Ishikawa (cell line): ENCODE measurements at regions not wholly inside any gene's neighbourhood (a gene's known extent, or its start where the extent isn't known, plus 50 kb on each side); places are given as distances from the start of the nearest gene placed in this dataset.

ENCODE experiments used
- CEBPB ChIP-seq: IDR thresholded peaks from 2 replicates; pipeline ENCODE4 v1.6.1; 2012
- CREB1 ChIP-seq: IDR thresholded peaks from 2 replicates; pipeline ENCODE4 v1.6.1; 2012; ENCODE audit warnings: low read depth
- EGR1 ChIP-seq: IDR thresholded peaks from 2 replicates; pipeline ENCODE4 v1.6.1; 2012
- EP300 ChIP-seq: IDR thresholded peaks from 2 replicates; pipeline ENCODE4 v1.6.1; 2012; ENCODE audit warnings: borderline replicate concordance
- FOXM1 ChIP-seq: IDR thresholded peaks from 2 replicates; pipeline ENCODE4 v1.6.1; 2012; ENCODE audit warnings: low read depth, borderline replicate concordance
- MAX ChIP-seq: IDR thresholded peaks from 2 replicates; pipeline ENCODE4 v1.6.1; 2012
- NFIC ChIP-seq: IDR thresholded peaks from 2 replicates; pipeline ENCODE4 v1.6.1; 2012
- RAD21 ChIP-seq: IDR thresholded peaks from 2 replicates; pipeline ENCODE4 v1.6.1; 2012; ENCODE audit warnings: low read depth
- TAF1 ChIP-seq: IDR thresholded peaks from 2 replicates; pipeline ENCODE4 v1.6.1; 2012; ENCODE audit warnings: low read depth, mild to moderate bottlenecking
- TEAD4 ChIP-seq: IDR thresholded peaks from 2 replicates; pipeline ENCODE4 v1.6.1; 2012
- USF1 ChIP-seq: IDR thresholded peaks from 2 replicates; pipeline ENCODE4 v1.6.1; 2012
- YY1 ChIP-seq: IDR thresholded peaks from 2 replicates; pipeline ENCODE4 v1.6.1; 2012; ENCODE audit warnings: low read depth
- TF ChIP-seq, protein P1 (sequence below): IDR thresholded peaks from 2 replicates; pipeline ENCODE4 v1.6.1; 2012; ENCODE audit warnings: low read depth, mild to moderate bottlenecking

DNA sequence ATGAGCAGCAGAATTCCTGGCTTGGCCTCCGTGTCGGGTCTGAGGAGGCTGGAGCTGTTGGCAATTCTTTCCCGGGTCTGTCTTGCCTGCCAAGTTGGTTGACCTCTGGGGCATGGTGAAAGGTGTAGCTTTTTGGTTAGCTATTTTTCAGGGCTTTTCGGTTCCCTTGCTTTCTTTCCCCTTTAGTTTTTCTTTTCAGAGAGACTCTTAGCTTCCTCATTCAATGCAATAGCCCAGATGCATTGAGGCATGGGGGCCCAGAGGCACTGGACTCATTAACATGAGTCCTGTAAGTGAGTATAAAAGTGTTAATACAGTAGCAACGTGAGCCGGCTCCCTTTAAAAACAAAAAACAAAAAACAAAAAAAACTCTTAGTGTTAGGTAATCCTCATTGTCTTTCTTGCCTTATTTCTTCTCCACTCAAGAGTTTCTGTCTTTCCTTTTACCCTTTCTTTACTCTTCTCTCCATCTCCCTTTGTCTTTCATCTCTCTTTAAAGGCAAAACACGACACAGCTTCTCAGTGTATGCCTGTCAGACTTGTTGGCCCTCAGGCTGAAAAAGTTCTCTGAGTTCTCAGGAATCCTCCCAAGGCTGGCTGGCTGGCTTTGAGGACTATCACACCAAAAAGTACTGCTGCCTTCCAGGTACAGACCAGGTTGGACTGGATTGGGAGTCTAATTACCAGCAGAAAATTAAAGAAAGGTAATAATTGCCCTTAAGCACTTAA is 289.9 kb upstream of the TUT7 start:
- no peak for TF ChIP-seq EP300
- no peak for TF ChIP-seq MAX
- TF ChIP-seq CREB1, result no peak
- TF ChIP-seq, protein P1, sequence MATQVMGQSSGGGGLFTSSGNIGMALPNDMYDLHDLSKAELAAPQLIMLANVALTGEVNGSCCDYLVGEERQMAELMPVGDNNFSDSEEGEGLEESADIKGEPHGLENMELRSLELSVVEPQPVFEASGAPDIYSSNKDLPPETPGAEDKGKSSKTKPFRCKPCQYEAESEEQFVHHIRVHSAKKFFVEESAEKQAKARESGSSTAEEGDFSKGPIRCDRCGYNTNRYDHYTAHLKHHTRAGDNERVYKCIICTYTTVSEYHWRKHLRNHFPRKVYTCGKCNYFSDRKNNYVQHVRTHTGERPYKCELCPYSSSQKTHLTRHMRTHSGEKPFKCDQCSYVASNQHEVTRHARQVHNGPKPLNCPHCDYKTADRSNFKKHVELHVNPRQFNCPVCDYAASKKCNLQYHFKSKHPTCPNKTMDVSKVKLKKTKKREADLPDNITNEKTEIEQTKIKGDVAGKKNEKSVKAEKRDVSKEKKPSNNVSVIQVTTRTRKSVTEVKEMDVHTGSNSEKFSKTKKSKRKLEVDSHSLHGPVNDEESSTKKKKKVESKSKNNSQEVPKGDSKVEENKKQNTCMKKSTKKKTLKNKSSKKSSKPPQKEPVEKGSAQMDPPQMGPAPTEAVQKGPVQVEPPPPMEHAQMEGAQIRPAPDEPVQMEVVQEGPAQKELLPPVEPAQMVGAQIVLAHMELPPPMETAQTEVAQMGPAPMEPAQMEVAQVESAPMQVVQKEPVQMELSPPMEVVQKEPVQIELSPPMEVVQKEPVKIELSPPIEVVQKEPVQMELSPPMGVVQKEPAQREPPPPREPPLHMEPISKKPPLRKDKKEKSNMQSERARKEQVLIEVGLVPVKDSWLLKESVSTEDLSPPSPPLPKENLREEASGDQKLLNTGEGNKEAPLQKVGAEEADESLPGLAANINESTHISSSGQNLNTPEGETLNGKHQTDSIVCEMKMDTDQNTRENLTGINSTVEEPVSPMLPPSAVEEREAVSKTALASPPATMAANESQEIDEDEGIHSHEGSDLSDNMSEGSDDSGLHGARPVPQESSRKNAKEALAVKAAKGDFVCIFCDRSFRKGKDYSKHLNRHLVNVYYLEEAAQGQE, result no peak
- TF ChIP-seq RAD21, result no peak
- no peak for TF ChIP-seq TAF1
- TF ChIP-seq USF1, result no peak
- no peak for TF ChIP-seq EGR1
- TF ChIP-seq YY1, result no peak
- TF ChIP-seq FOXM1, result no peak
- TF ChIP-seq CEBPB, result no peak
- no peak for TF ChIP-seq NFIC
- no peak for TF ChIP-seq TEAD4
